SK-N-MC (cell line): ENCODE measurements at regions not wholly inside any gene's neighbourhood (a gene's known extent, or its start where the extent isn't known, plus 50 kb on each side); places are given as distances from the start of the nearest gene placed in this dataset.

Experiments
- DNase-seq: peaks from one replicate; pipeline ENCODE4 v3.0.0-alpha.2; 2011; ENCODE audit warnings: low read depth, low spot score
- H3K27ac ChIP-seq: fragments of 200-600 bp; sonication (generic); 2 replicates; pipeline ENCODE4 v1.5.1; 2016; ENCODE audit warnings: mixed run types
- H3K36me3 ChIP-seq: fragments of 200-600 bp; sonication (generic); 2 replicates; pipeline ENCODE4 v1.6.1; 2017; ENCODE audit warnings: antibody characterized with exemption, low read length, mixed read lengths; ENCODE audit not compliant: insufficient read depth
- H3K4me3 ChIP-seq: fragments of 200-600 bp; sonication (generic); 2 replicates; pipeline ENCODE4 v1.5.1; 2016
- H3K9ac ChIP-seq: fragments of 200-600 bp; sonication (generic); 2 replicates; pipeline ENCODE4 v1.8.0; 2017; ENCODE audit warnings: mixed run types, mixed read lengths; ENCODE audit not compliant: insufficient read length
- H3K9me3 ChIP-seq: fragments of 200-600 bp; sonication (generic); 2 replicates; pipeline ENCODE4 v1.6.1; 2017; ENCODE audit warnings: low read depth, mild to moderate bottlenecking, antibody characterized with exemption, low read length, moderate library complexity, mixed read lengths
- EZH2 ChIP-seq: fragments of 200-600 bp; sonication (generic); IDR thresholded peaks from one replicate; pipeline ENCODE4 v1.6.1; 2017; ENCODE audit warnings: antibody characterized with exemption
- FOXP2 ChIP-seq: optimal IDR thresholded peaks from 2 replicates; pipeline ENCODE3; 2011; ENCODE audit warnings: mild to moderate bottlenecking, moderate library complexity; ENCODE audit not compliant: insufficient read depth; ENCODE audit errors: extremely low read length, control extremely low read depth
- POLR2AphosphoS5 ChIP-seq: IDR thresholded peaks from 2 replicates; pipeline ENCODE4 v1.6.1; 2012; ENCODE audit warnings: mild to moderate bottlenecking, low read depth, low read length, borderline replicate concordance

- no peaks in the 10 kb centered on the region for H3K36me3 ChIP-seq
- TF ChIP-seq EZH2 = no peak
- TF ChIP-seq POLR2AphosphoS5 = no peak
- no peak for TF ChIP-seq FOXP2
- DNase-seq = no peak
- no peaks in the 10 kb centered on the region for H3K9me3 ChIP-seq
- H3K4me3 ChIP-seq = no peak overlapping the region
- no peak overlapping the region for H3K27ac ChIP-seq
- no peak overlapping the region for H3K9ac ChIP-seq
Observed at GRCh38 chr12:128133321-128134073, 133.5 kb upstream of the TMEM132C start.

GRCh38 chr12:128137140-128137539 lies 129.8 kb upstream of the TMEM132C start:
- Histone ChIP-seq H3K36me3 (no peaks in the 10 kb centered on the region), H3K9me3 (no peaks in the 10 kb centered on the region), H3K4me3 (no peak overlapping the region), H3K27ac (no peak overlapping the region), H3K9ac (no peak overlapping the region)
- TF ChIP-seq EZH2 (no peak), FOXP2 (no peak), POLR2AphosphoS5 (no peak)
- DNase-seq = no peak

DNA sequence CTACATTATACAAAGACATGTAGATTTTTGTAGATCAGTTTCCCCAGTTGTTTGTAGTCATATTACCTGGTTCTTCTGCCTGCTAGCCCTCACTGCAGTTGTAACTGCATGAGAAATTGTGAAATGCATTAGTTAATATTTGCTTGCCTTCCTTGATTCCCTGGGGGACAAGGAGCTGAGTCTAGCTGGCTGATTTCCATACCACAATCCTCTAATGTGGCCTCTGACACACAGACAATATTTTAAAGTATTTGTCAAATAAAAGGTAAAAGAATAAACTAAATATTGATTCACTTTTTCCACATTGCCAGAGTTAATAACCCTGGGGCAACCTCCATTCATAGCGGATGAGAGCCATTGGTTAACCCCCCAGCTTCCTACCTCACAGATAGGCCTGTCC lies 128.8 kb upstream of the TMEM132C start:
- no peak for DNase-seq
- no peaks in the 10 kb centered on the region for H3K9me3 ChIP-seq

DNA sequence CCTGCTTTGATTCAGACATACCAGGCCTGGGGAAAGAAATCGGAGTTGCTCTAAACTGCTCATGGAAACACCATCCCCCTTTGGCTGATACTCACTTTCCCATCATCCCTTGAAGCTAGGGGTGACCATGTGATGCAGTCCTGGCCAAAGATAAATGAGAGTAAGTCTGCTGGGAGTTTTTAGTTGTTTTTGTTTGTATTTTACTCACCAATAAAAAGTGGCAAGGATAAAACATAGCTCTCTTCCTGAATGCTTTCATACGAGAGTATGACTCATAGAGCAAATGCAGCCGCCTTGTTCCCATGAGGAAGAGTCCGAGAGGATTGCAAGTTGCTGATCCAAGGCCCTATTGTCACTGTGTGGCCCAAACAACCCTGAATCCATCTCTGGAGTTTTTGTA lies 126.4 kb upstream of the TMEM132C start:
- TF ChIP-seq EZH2 = no peak
- Histone ChIP-seq H3K9me3 (no peaks in the 10 kb centered on the region), H3K4me3 (no peak overlapping the region), H3K36me3 (no peaks in the 10 kb centered on the region), H3K27ac (no peak overlapping the region), H3K9ac (no peak overlapping the region)
- DNase-seq = no peak

More for the DNA sequence above, 128.8 kb upstream of the TMEM132C start:
- H3K9ac ChIP-seq = no peak overlapping the region
- H3K27ac ChIP-seq = no peak overlapping the region
- H3K4me3 ChIP-seq = no peak overlapping the region
- TF ChIP-seq FOXP2 = no peak
- TF ChIP-seq EZH2 = no peak
- TF ChIP-seq POLR2AphosphoS5 = no peak
- no peaks in the 10 kb centered on the region for H3K36me3 ChIP-seq

DNA sequence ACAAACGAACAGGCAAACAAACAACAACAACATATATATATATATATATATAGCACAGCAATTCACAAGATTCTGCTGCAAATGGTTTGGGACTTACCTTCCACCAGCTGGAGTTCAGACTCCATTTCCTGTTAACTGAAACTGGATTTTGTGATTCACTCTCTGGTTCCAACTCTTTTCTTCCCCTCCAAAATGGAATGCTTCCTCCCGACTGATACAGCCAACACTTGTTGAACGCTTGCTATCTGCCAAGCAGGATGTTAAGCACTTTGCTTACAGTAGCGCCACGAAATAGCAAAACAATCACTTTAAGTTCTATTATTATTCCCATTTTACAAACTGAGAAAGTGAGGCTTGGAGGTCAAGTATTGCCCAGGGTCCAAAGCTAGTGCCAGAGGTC lies 116.0 kb upstream of the TMEM132C start:
- TF ChIP-seq POLR2AphosphoS5 (no peak), FOXP2 (no peak), EZH2 (no peak)
- Histone ChIP-seq H3K27ac (no peak overlapping the region), H3K9ac (no peak overlapping the region), H3K36me3 (no peaks in the 10 kb centered on the region), H3K4me3 (no peak overlapping the region), H3K9me3 (no peaks in the 10 kb centered on the region)
- DNase-seq = no peak

DNA sequence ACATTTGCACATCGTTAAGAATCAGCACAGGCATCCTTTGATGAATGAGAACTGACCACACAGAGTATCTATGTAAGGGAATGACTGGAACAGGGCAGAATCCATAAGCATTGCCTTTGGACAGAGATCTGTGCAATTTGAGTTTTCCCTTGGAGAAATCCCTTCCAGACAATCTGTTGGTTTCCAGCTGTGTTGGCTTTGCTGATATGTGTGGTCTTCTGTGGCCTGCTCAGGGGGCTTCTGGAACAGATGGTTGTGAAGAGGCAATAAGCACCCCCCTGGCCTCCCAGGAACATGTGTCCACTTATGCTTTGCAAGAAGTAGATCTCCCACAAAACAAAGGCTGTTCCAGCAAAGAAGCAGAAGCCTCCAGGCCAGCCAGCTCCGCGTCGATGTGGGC lies 111.4 kb upstream of the TMEM132C start:
- Histone ChIP-seq H3K9me3 (no peaks in the 10 kb centered on the region), H3K27ac (no peak overlapping the region), H3K4me3 (no peak overlapping the region), H3K36me3 (no peaks in the 10 kb centered on the region), H3K9ac (no peak overlapping the region)
- no peak for TF ChIP-seq FOXP2
- no peak for TF ChIP-seq EZH2
- TF ChIP-seq POLR2AphosphoS5 = no peak
- no peak for DNase-seq

- no peak overlapping the region for H3K27ac ChIP-seq
- no peaks in the 10 kb centered on the region for H3K9me3 ChIP-seq
- no peaks in the 10 kb centered on the region for H3K36me3 ChIP-seq
- H3K9ac ChIP-seq = no peak overlapping the region
- no peak overlapping the region for H3K4me3 ChIP-seq
- no peak for TF ChIP-seq FOXP2
- DNase-seq = no peak
Observed at GRCh38 chr12:128163086-128163485, 103.9 kb upstream of the TMEM132C start.

- H3K27ac ChIP-seq = no peak overlapping the region
- no peaks in the 10 kb centered on the region for H3K9me3 ChIP-seq
- H3K36me3 ChIP-seq = no peaks in the 10 kb centered on the region
- no peak overlapping the region for H3K9ac ChIP-seq
- no peak for DNase-seq
- H3K4me3 ChIP-seq = no peak overlapping the region
- TF ChIP-seq FOXP2 (no peak), EZH2 (no peak), POLR2AphosphoS5 (no peak)
Observed at GRCh38 chr12:128164533-128164932, 102.4 kb upstream of the TMEM132C start.

DNA sequence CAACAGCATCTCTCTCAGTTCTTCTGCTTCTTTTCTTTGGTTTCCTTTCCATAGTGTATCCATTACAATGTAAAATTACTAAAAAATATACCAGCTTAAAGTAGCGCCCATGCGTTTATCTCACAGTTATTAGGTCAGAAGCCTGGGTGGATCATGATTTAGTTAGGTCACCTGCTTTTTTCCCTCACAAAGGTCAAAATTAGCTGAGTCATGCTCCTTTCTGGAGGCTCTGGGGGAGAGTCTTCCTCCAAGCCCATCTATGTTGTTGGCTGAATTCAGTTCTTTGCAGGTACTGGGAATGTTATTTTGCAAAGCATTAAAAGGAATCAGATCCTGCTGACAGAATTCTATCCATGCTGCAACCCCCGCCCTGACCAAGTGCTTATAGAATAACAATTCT lies 101.6 kb upstream of the TMEM132C start:
- Histone ChIP-seq H3K9me3 (no peaks in the 10 kb centered on the region), H3K27ac (no peak overlapping the region), H3K4me3 (no peak overlapping the region), H3K9ac (no peak overlapping the region), H3K36me3 (no peaks in the 10 kb centered on the region)
- no peak for DNase-seq
- no peak for TF ChIP-seq EZH2
- TF ChIP-seq POLR2AphosphoS5 = no peak
- no peak for TF ChIP-seq FOXP2

DNA sequence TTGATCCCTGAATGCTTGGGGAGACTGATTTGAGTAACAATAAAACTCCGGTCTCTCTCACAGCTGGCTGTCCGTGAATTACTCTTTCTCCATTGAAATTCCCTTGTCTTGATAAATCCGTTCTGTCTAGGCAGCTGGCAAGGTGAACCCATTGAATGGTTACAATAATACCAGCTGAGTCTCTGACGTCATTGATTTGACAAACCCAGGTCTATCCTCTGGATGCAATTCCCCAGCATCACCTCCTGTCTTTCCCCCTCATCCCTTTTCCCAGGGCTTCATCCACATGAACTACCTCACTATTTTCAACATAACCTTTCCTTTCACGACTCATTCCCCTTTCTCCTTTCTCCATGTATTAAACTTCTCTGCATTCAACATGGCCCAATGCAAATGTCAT lies 98.7 kb upstream of the TMEM132C start:
- TF ChIP-seq FOXP2 (no peak), POLR2AphosphoS5 (no peak), EZH2 (no peak)
- Histone ChIP-seq H3K9me3 (no peaks in the 10 kb centered on the region), H3K4me3 (no peak overlapping the region), H3K36me3 (no peaks in the 10 kb centered on the region), H3K27ac (no peak overlapping the region), H3K9ac (no peak overlapping the region)
- DNase-seq = no peak
